Mammary epithelial cell (primary cell): ENCODE measurements at regions not wholly inside any gene's neighbourhood (a gene's known extent, or its start where the extent isn't known, plus 50 kb on each side); places are given as distances from the start of the nearest gene placed in this dataset.

Experiments used
- CTCF ChIP-seq, 2 donors: IDR thresholded peaks in 1 of 2; conservative IDR thresholded peaks in 1 of 2; 2 replicates each; pipeline ENCODE4 v1.5.1; 2011 to 2012; ENCODE audit warnings: inconsistent platforms in 2 of 2, low read length in 2 of 2, mild to moderate bottlenecking in 2 of 2, control low read depth in 1 of 2, low read depth in 1 of 2; ENCODE audit not compliant: insufficient read depth in 1 of 2; ENCODE audit errors: extremely low read depth in 1 of 2
- EZH2 ChIP-seq: IDR thresholded peaks from 2 replicates; pipeline ENCODE4 v1.6.1; 2012; ENCODE audit warnings: low read length, inconsistent platforms, borderline replicate concordance

GRCh38 chr10:2019803-2020202 is 282.5 kb upstream of the ADARB2 start:
- TF ChIP-seq EZH2: no peak
- TF ChIP-seq CTCF (conservative IDR thresholded peaks at IDR 0.05 in 1 of 2, IDR thresholded peaks at IDR 0.05 in 1 of 2; ENCODE audit: extremely low read depth in 1 of 2, insufficient read depth in 1 of 2, low read depth in 1 of 2, low read length in 2 of 2): no peak
